22Rv1 (cell line): ENCODE measurements at regions not wholly inside any gene's neighbourhood (a gene's known extent, or its start where the extent isn't known, plus 50 kb on each side); places are given as distances from the start of the nearest gene placed in this dataset.

Source experiments
- ZFX ChIP-seq: fragments of 450-650 bp; IDR thresholded peaks from 2 replicates; pipeline ENCODE4 v1.6.1; 2017; ENCODE audit warnings: antibody characterized with exemption, borderline replicate concordance
- TF ChIP-seq, protein P1 (sequence below): fragments of 450-650 bp; IDR thresholded peaks from 2 replicates; pipeline ENCODE4 v1.5.1; 2017; ENCODE audit warnings: mild to moderate bottlenecking

DNA sequence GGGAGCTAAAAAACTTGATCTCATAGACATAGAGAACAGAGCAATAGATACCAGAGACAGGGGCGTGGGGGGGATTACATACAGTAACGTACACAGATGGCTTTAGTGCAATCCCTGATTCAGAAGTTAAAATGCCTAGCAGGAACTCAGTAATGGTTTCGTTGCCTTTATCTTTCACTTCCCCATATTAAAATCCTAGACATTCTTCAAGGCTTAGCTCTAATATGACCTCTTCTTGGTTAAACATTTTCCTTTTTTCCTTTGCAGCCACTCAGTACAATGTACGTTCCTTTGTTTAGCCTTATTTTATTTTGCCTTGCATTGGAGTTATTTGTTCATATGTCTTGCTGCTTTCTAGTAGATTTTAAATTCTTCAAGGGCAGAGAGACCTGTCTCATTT lies 104.9 kb downstream of the C11orf87 start:
- TF ChIP-seq, protein P1, sequence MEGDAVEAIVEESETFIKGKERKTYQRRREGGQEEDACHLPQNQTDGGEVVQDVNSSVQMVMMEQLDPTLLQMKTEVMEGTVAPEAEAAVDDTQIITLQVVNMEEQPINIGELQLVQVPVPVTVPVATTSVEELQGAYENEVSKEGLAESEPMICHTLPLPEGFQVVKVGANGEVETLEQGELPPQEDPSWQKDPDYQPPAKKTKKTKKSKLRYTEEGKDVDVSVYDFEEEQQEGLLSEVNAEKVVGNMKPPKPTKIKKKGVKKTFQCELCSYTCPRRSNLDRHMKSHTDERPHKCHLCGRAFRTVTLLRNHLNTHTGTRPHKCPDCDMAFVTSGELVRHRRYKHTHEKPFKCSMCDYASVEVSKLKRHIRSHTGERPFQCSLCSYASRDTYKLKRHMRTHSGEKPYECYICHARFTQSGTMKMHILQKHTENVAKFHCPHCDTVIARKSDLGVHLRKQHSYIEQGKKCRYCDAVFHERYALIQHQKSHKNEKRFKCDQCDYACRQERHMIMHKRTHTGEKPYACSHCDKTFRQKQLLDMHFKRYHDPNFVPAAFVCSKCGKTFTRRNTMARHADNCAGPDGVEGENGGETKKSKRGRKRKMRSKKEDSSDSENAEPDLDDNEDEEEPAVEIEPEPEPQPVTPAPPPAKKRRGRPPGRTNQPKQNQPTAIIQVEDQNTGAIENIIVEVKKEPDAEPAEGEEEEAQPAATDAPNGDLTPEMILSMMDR: no peak
- TF ChIP-seq ZFX: no peak
